HL-60 (cell line): ENCODE measurements at regions not wholly inside any gene's neighbourhood (a gene's known extent, or its start where the extent isn't known, plus 50 kb on each side); places are given as distances from the start of the nearest gene placed in this dataset.

ENCODE experiments used
- CTCF ChIP-seq: IDR thresholded peaks from one replicate; pipeline ENCODE4 v1.5.1; 2011; ENCODE audit warnings: low read length, control low read depth, inconsistent platforms; ENCODE audit not compliant: insufficient read depth
- POLR2AphosphoS5 ChIP-seq: IDR thresholded peaks from 2 replicates; pipeline ENCODE4 v1.6.1; 2012; ENCODE audit warnings: low read depth

- TF ChIP-seq CTCF, result no peak
- TF ChIP-seq POLR2AphosphoS5, result no peak
Measured at GRCh38 chr2:106745468-106745867, 140.5 kb downstream of the ST6GAL2 start.
